ENCODE measurements at regions not wholly inside any gene's neighbourhood (a gene's known extent, or its start where the extent isn't known, plus 50 kb on each side); places are given as distances from the start of the nearest gene placed in this dataset.
"Not testable (repeated sequence)": the region's sequence is repeated elsewhere in the genome, so short reads cannot be mapped to it uniquely, and the experiment has no call there.

DNA sequence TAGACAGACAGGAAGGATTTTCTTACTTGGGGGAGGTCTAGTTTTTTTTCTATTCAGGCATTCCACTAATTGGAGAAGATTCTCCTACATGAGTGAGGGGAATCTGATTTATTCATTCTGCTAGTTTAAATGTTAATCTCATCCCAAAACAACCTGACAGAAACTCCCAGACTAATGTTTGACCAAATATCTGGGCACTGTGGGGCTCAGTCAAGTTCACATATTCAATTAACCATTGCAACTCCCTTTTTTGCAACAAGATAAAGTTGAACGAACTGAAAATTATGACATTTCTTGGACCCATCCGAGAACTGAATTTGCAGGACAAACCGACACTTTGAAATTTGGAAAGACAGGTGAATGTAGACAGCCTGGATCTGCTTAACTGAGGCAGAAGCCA lies 194.4 kb upstream of the PTER start:
- DNase-seq, result no peak

GRCh38 chr10:16242859-16243613 lies 193.8 kb upstream of the PTER start:
- DNase-seq, result no peak

- DNase-seq, result not testable (repeated sequence)
Measured at GRCh38 chr10:16250136-16250535, 186.7 kb upstream of the PTER start.

DNA sequence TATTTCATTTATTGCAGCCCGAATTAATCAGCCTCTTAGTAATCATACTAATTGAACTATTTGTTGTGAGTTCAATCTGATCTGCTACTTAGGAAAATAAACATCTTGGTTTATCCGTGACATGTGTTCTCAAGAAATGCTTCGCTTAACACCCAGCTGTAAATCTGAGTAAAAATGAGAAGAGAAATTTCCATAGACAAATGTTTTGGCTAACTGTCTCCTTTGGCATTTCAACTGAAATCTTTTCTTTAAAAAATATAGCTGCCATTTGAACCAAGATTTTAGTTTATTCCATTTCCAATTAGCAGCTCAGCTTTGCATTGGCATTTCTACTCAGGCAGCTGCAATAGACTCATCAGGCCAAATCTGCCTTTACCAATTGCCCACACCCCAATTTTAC lies 180.5 kb upstream of the PTER start:
- no peak for DNase-seq

GRCh38 chr10:16258291-16259040 lies 178.3 kb upstream of the PTER start:
- DNase-seq, result no peak

GRCh38 chr10:16259726-16260125 lies 177.1 kb upstream of the PTER start:
- DNase-seq, result no peak

DNA sequence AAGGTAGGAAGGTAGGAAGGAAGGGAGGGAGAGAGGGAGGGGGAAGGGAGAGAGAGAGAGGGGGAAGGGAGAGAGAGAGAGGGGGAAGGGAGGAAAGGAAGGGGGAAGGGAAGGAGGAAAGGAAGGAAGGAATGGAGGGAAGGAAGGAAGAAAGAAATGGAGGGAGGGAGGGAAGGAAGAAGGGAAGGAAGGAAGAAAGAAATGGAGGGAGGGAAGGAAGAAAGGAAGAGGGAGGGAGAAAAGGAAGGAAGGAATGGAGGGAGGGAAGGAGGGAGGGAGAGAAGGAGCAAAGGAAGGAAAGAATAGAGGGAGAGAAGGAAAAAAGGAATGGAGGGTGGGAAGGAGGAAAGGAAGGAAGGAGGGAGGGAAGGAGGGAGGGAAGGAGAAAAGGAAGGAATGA lies 176.4 kb upstream of the PTER start:
- DNase-seq, result no peak

GRCh38 chr10:16271571-16271970 lies 165.2 kb upstream of the PTER start:
- DNase-seq, result no peak

DNA sequence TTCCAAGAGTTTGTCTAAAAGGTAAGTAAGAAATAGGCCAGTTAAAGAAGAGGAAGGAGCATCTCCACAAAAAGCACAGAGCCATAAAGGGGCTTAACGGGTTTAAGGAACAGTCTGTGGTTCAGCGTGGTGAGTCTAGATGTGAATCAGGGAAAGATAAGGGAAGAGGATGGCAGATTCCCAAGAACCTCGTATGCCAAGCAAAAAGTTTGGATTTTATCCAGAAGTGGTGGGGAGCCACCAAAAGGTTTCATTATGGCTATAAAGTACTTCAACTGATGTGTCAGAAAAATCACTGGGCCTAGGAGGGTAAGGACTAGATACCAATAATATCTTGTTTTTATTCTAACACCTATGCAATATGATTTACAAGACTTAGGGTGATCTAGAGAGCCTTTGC lies 161.9 kb upstream of the PTER start:
- no peak for DNase-seq

DNA sequence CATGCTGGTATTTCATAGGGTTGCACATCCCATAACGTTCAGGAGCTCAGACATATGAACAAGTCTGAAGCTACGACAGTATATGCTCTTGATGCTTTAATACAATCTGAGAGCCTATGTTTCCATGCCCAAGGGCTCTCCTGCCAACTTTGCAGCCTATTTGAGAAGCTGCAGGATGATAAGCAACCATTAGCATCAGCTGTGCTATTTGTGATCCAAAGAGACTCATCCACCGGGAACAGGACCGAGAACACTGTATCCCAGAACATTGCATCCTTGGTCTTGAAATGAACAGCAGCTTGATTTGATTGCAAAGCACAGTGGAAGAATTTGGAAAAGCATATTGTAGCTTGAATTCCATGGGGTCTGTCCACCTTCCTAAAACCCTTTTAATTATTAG lies 156.2 kb upstream of the PTER start:
- no peak for DNase-seq

GRCh38 chr10:16292366-16292765 lies 144.4 kb upstream of the PTER start:
- DNase-seq, result no peak

- DNase-seq, result no peak
Measured at GRCh38 chr10:16297069-16297468, 139.7 kb upstream of the PTER start.

GRCh38 chr10:16297642-16298041 lies 139.2 kb upstream of the PTER start:
- DNase-seq, result no peak

DNA sequence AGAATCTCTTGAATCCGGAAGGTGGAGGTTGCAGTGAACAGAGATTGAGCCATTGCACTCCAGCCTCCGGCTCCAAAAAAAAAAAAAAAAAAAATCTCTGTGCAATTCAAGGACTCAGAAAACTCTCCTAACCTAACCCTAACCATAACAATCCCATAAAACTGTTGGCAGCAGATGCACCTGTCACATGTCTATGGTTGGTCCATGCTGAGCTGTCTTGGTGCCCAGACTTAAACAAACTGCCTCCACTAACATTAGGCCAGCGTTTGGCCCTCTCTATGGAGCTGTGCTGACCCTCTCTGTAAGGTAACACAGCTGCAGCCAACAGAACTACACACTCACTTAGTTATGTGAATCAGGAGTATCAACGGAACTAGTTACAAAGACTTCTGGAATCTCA lies 132.5 kb upstream of the PTER start:
- no peak for DNase-seq

- DNase-seq, result no peak
Measured at GRCh38 chr10:16310440-16310839, 126.4 kb upstream of the PTER start.

DNA sequence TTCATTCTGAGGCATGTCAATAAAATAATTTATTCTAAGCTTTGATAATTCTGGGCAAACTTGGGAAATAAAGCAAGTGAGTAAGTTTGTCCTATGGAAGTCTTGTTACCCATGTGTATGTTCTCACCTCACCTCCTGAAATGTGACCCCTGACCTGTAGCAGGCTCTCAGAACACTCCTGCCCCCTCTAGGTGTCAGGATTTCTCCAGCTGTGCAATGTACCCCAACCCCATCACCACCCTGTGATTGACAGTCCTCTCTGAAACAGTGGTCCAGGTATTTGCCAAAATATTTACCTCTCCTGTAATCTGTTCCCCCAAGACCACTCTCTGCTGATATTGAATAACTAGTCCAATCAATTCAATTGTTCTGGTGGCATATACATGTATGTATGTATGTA lies 122.6 kb upstream of the PTER start:
- DNase-seq, result no peak

DNA sequence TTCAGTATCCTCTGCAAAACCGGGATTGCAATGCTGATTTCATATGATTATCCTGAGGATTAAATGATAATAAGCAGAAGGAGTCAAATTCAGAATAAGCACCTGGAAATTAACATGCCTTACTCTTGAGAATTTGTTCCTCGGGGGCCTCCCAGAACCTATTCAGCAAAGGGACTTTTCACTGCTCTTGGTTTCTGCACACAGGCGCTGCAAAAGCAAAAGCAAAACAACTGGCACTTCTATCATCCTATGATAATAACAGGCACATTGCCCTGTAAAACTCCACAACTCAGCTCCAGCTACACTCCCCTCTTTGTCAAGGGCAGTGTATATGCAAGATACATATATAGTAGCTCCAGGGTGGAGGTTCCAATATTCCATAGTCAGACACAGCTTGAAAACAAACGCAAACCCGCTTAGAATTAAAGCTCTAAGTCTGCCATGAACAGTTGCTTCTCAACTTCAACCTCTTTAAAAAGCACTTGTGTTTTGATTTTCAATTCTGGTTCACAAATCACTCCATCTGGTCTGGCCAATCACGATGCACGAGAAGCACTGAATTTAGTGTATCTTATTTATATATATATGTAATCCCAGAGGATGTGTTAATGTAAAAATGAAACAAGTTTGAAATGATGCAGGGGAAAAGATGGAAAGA lies 119.9 kb upstream of the PTER start:
- DNase-seq, result no peak

DNA sequence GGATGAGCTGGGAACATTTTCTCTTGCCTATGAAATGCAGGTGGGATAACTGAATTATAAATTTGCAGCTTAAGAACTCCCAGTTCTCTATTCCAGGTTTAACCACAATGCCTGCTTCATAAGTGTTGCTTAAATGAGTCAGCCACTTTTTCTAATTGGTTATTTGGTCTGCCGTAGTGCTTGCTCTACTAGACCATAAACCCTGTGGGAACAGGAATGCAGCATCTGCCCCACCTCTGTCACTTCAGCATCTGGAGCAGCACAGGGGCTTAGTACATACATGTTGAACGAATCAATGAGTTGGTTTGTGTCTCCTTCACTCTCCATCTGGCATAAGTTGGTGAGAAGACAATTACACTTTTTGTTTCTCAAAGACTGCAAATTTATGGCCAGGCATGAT lies 95.2 kb upstream of the PTER start:
- DNase-seq, result no peak

DNA sequence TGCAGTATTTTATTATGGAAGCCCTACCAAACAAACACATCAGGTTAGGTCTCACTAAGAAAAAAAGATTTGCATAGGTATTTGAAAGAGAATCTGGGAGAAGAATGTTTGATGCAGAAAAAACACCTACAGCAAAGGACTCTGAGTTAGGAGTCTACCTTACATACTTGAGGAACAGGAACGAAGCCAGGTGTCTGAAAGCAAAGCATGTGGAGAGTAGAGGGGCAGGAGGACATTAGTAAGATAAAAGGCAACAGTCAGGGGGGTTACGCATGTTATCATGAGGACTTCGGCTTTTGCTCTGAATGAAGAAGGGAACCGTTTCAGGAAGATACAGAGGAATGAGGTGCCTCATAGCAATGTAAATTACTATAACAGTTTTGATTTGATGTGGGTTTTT lies 87.9 kb upstream of the PTER start:
- DNase-seq, result no peak

GRCh38 chr10:16352146-16352545 lies 84.7 kb upstream of the PTER start:
- DNase-seq, result no peak

GRCh38 chr10:16360001-16360400 lies 76.8 kb upstream of the PTER start:
- DNase-seq, result no peak

GRCh38 chr10:16360425-16360824 lies 76.4 kb upstream of the PTER start:
- DNase-seq, result no peak

DNA sequence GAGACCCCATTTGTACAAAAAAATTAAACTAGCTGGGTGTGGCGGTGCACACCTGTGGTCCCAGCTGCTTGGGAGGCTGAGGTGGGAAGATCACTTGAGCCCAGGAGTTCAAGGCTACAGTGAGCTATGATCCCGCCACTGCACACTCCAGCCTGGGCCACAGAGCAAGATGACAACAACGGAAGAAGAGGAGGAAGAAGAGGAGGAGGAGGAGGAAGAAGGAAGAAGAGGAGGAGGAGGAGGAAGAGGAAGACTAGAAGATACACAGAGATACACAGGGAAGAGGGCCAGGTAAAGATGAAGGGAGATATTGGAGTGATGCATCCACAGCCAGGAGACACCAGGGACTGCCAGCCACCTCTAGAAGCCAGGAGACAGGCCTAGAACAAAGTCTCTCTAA lies 75.7 kb upstream of the PTER start:
- DNase-seq, result no peak

GRCh38 chr10:16363741-16364140 lies 73.1 kb upstream of the PTER start:
- no peak for DNase-seq
